Erythroblast (primary cell): ENCODE measurements at regions not wholly inside any gene's neighbourhood (a gene's known extent, or its start where the extent isn't known, plus 50 kb on each side); places are given as distances from the start of the nearest gene placed in this dataset.

Experiments
- GATA1 ChIP-seq: IDR thresholded peaks from 2 replicates; pipeline ENCODE4 v1.6.1; 2011; ENCODE audit warnings: low read depth, mild to moderate bottlenecking, control low read depth, low read length, moderate library complexity
- POLR2A ChIP-seq: IDR thresholded peaks from 2 replicates; pipeline ENCODE4 v1.6.1; 2011; ENCODE audit warnings: mild to moderate bottlenecking, low read length

- no peak for TF ChIP-seq POLR2A
- no peak for TF ChIP-seq GATA1
Observed at GRCh38 chr22:27654546-27655445, 146.8 kb downstream of the MN1 start.
